RKO (cell line): ENCODE measurements at regions not wholly inside any gene's neighbourhood (a gene's known extent, or its start where the extent isn't known, plus 50 kb on each side); places are given as distances from the start of the nearest gene placed in this dataset.
"Not testable (repeated sequence)": the region's sequence is repeated elsewhere in the genome, so short reads cannot be mapped to it uniquely, and the experiment has no call there.

Source experiments
- DNase-seq: peaks from one replicate; pipeline ENCODE4 v3.0.0-alpha.2; 2016; ENCODE audit warnings: low spot score

DNA sequence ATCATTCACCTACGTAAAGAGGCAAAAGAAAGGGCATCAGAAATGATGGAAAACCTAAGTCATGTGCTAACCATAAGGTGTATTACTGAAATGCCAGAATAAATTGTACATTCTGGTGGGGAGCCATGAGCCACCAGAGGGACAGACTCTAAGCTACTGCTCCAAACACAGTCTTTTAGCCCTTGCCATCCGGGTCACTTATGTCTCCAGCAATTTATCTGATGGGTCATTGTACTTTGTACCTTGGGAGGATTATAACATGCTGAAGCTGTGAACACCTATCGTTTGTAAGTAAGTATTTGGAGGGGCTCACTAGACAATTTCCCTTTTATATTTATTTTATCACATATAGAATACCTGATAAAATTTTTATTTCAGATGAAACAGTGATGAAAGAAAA lies 495.1 kb downstream of the KIF4B start:
- DNase-seq = no peak

DNA sequence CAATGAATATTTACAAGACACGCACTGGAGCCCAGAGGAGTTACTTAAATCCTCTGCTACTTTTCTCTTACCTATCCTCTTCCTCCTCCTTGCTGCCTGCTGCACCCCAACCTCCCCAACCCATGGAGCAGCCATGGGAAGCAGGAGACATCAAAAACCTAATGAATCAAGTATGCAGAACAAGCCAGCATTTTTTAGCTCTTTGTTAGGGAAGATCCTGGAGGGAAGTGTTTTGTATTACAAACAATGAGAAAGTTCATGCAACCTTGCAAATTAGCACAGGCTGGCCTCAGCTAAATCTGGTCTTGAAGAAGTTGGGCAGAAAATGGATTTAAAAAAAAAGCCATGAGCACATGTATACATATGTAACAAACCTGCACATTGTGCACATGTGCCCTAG lies 498.8 kb downstream of the KIF4B start:
- no peak for DNase-seq

DNA sequence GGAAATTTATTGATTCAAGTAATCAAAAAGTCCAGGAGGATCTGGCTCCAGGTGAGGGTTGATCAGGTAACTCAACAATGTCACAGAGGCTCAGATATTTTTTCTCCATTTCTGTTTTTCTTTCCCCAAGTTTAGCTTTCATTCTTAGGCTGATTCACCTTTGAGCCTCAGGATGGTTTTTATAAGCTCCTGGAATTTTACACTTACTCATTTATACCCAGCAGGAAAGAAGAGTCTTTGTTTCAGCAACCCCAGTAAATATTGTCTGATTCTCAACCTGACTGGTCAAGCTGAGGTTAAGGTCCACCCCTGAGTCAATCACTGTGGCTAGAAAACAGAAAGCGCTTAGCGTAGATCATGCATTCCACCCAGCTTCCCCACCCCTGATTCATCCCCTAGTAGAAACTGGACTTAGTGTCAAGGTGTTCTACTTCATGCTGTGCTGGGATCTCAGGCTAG lies 500.6 kb downstream of the KIF4B start:
- no peak for DNase-seq

DNA sequence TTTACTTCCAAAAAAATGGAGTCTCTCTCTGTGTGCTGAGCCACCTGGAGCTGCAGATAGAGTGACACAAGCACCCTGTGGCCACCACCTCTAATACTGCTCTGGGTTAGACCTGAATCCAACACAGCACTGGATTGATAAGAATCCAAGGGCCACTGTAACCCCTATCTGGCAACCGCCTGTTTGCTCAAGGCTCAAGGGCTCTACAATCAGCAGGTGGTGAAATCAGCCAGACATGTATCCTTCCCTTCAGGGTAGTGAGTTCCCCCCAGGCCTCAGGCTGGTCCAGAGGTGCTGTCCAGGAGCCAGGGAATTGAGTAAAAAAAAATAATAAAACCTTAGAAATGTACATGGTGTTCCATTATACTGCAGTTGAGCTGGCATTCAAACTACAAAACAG lies 509.0 kb downstream of the KIF4B start:
- DNase-seq = no peak

DNA sequence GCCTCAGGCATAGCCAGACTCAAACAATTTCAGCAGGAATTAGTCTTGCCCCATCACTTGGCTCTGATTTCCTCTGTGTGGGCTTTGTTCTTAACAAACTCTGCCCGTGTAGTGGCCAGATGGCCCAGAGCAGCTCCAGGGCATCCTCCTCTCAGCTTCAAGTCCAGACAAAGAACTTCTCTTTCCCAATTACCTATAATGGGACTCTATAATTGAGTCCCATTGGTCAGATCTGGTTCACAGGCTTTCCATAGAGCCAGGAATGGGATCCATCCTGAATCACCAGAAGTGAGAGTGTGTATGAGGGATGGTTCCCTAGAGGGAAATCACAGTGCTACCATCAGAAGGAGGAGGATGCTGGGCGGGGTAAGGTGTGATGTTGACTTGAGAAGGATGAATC lies 515.8 kb downstream of the KIF4B start:
- DNase-seq = no peak

DNA sequence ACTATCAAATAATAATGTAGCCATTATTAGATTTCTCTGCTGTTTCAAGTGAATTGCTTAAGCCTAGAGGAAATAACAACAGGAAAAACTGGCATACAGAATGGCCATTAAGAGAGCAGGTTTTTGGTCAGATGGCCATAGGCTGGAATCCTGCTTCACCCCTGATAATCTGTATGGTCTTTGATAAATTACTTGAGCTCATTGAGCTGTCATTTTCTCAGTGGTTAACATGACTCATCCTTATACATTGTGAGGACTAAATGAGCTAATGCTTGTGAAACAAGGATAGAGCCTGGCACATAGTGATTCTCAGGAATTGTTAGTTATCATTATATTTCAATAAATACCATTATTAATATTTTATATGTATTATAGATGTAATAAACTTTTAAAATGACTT lies 516.5 kb downstream of the KIF4B start:
- peak; percentile 21 for DNase-seq

DNA sequence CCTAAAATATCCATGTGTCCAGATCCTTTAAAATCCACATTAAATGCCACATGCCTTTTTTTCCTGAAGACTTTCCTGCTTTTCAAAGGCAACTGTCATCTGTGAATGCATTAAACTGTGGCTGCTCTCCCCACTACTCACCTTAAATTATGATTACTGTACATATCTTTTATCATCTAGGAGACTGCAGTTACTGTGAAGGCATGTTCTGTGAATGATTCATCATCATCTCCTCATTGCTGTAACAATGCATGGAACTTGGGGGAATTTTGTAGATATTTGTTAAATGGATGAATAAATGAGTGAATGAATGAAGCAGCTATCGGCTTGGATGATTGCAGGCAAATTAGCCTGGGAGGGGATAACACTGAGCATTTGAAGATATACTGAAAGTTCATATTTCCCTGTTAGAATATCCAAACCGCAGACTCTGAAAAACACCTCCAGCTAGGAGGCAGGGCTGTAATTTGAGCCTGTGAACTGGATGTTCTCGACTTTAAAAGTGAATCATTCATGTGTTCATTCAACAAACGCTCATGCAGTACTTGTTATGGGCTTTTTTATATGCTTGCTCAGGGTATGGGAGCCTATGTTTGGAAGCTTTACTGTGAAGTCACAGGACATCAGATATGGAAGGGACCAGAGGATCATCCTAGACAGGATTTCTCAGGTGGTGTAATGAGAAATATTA lies 519.2 kb downstream of the KIF4B start:
- DNase-seq = no peak

DNA sequence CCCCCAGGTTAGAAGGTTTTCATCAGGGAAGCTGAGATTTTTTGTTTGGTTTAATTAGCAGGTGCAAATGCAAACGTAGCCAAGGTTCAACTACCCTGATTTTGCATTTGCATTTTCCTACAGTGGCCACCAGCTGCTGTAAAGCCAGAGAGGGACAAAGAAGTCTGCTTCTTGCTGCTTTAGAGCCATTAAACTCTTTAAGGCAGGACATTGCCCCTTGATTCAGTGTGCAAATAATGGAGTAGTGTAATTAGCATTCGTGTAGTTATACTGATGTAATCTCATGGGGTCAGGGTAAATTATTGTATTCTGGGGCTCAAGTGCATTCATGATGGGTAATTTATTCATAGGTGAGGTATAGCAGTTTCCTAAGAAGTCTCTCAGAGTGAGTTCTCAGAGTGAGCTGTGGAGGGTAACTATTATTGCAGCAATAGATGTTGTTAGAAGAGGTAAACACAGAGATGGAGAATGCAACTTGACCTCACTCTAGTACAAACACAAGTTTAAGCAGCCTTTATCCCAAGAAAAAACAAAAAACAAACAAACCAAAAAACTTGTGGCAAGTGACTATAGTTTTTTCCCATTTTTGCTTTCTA lies 526.5 kb downstream of the KIF4B start:
- no peak for DNase-seq

DNA sequence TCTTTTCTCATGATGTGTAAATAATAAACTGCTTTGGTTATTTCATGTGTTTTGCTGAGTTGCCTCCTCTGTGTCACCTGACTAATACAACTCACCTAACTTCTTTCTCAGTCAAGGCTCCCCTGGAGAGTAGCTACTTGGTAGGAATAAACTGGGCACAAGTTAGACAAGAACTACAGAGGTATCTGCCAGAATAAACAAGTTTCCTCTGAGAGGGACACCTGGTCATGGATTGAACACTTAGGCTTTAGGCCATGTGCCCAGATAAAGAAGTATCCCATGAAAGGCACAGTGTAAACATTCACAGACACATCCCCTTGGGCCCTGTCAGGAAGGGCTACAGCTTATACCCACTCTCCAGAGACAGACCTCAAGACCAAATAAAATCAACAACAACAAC lies 532.5 kb downstream of the KIF4B start:
- no peak for DNase-seq

DNA sequence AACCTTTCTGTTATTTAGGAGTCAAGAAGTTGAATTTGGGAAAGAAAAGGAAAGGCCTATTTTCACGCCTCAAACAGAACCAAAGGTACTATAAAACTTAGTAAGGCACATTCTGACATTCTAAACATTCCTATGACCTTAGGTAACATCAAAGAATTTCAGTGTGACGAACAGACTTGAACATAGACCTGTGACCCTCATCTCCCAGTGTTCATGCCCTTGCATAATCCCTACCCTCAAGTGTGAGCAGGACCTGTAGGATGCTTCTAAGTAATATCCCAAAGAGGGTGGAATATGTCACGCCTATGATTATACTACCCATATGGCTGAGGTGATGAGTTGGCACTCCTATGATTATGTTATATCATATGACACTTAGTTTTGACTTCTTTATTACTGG lies 540.9 kb downstream of the KIF4B start:
- DNase-seq = no peak

DNA sequence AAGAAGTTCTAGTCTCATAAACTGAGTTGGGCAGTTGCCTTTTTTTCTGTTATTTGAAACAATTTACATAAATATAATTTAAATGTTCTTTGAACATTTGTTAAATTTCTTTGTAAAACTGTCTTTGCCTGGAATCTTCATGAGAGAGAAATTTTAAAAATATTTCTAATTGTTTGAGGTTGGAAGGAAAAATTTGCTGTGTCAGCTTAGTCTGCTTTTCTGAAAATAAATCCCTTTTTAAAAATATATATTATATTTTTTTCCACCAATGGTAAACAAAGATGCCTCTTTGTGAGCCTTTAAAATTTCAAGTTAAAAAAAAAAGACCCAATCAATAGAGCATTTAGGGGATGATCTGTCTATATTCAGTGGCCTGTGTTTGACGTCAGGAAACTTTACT lies 542.7 kb downstream of the KIF4B start:
- DNase-seq = no peak

DNA sequence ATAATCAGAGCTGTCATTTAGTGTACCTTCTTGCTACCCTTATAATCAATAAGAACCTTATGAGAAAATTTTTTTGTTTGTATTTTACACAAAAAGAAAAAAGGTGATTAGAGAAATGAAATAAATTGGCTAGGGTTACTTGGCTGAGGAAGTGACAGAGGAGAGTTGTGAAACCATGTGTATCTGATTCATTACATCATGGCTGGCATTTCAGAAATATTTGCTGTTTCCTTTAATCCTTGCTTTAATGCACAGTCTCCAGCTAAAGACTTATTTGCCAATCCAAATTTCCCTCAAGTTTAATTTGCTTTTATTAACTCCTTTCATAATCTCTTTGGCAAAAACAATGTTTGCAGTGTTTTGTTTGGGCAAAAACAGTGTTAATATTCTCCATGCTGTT lies 543.1 kb downstream of the KIF4B start:
- DNase-seq = no peak

DNA sequence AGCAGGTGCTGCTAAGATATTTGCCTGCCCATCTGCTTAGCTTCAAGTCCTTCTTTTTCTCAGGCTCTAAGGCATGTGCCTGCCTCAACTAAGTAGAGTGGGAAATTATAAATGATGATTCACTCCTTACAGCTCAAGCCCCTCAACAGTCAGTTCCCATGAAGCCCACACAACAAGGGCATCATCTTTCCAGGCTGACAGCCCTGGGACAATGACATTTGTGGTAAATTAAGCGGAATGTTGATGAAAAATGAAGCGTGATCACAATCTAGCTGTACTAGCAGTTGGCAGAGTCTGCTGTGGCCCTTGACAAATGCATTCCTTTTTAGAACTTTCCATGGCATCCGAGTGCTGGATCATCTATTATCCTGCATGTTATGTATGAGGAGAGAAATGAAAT lies 548.6 kb downstream of the KIF4B start:
- DNase-seq = no peak

DNA sequence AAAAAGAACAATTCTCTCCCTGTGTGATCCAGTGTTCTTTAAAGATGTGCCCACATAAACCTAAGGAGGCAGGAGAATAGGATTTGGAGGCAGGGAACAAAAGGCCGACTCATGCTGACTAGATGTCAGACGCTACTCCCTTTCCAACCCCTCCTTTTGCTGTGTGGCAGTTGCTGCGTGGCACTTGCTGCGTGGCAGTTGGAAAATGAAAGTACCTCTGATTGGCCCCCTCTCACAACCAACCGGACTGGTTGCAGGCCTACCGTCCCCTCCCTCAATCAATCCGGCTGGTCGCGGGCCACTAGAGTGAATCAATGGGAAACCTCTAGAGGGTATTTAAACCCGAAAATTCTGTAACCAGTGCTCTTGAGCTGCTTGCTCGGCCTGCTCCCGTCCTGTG lies 551.0 kb downstream of the KIF4B start:
- DNase-seq = no peak

DNA sequence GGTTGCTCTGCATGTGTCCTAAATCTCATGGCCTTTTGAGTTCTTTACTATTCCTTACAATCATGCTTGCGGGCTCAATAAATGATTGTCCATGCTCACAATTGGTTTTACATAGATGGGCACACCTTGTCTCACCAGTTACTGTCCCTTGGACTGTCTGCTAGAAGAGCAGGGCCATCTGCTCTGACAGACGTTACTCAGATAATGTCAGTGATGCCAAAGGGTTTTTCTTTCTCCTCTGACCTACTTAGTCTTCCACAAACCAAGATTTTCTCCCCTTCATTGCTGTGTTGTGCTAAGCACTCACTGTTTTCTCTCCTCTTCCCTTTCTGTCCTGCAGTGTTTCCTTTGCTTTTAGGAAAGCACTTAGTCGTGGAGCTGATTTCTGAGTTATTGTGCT lies 562.3 kb downstream of the KIF4B start:
- DNase-seq = no peak

DNA sequence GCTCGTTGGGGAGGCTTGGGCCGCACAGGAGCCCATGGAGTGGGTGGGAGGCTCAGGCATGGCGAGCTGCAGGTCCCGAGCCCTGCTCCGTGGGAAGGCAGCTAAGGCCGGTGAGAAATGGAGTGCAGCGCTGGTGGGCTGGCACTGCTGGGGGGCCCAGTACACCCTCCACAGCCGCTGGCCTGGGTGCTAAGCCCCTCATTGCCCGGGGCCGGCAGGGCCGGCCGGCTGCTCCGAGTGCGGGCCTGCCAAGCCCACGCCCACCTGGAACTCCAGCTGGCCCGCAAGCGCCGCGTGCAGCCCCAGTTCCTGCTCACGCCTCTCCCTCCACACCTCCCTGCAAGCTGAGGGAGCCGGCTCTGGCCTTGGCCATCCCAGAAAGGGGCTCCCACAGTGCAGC lies 573.3 kb downstream of the KIF4B start:
- DNase-seq = not testable (repeated sequence)

DNA sequence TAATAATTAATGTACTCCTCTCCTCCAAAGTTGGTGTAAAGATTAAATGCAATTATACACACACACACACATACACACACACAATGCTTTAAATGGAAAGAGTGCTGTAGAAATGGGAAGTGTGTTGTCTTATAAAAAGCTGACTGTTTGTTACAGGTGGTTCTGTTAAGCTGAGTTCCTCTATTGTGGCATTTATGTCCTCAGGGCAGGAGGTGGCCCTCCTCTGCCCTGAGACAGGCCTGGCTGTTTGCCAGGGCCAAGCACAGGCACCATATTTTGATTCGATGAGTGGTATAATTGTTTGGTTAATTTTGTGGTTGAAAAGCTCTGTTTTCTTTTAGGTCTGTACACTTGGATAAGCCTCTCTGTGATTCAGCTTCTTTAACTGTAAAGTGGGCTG lies 573.9 kb downstream of the KIF4B start:
- DNase-seq = no peak

DNA sequence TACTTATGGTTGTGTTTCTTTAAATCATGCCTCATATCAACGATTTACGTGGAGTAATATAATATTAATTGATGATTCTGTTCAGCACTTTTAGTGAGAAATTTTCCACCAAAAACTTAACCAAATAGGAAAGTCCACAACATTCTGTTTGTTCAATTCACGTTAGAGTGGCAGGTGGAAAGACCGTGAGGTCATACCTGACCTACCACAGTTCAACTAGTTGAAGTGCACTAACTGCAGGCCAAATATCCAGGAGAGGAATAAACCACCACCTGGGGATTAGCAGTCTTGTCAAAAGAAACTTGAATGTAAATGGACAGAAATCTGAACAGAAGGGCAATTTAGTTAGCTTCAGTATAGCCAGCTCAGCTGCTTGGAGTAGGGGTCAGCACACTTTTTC lies 577.7 kb downstream of the KIF4B start:
- no peak for DNase-seq

DNA sequence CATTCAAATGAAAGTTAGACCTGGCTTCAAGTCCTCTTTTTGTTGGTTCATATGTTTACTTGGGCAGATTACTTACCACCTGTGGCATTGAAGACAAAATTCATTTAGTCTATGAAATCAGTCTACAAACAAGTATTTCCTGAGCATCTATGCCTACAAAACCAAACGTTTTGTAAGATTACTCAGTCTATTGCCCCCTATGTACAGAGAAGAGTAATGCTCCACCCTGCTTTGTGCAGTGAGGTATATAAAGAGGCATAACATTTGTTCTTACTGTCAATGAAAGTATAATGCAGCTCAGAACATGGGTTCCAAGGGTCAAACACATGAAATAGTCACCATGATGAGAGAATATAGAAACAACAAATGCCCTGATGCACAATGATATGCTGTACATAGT lies 580.7 kb downstream of the KIF4B start:
- no peak for DNase-seq

DNA sequence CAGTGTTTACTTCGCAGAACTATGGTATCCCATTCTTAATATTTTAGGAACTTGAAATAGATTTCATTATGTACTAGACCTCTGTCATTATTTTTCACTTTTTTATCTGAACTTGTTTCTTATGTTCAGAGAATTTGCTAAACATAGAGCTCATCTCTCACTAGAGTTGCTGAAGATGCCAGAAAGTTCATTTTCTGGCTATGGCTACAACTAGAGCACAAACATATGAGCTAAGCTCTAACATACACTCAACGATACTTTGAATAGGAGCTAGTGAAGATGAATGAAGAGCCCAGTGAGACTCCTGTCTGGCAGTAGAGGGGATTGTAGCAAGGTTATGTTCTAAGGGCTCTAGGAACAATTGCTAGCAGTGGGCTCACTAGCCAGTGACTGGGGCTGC lies 582.2 kb downstream of the KIF4B start:
- no peak for DNase-seq

DNA sequence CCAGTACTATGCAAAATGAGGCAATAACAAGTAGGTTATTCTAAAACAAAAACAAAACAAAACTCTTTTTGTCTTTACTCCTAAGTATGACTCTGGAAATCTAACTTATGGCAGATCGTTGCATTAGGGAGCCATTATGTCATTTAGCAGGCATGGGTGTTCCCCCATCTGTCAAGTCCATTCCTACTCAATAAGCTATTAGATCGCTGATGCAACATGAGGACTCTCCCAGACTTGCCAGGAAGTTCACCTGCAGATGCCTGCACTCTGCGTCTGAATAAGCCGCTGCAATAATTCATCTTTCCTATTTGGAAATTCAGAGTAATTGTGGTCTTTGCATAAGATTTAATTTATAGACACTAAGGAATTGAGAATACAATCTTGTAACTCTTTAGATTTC lies 585.0 kb downstream of the KIF4B start:
- DNase-seq = no peak

DNA sequence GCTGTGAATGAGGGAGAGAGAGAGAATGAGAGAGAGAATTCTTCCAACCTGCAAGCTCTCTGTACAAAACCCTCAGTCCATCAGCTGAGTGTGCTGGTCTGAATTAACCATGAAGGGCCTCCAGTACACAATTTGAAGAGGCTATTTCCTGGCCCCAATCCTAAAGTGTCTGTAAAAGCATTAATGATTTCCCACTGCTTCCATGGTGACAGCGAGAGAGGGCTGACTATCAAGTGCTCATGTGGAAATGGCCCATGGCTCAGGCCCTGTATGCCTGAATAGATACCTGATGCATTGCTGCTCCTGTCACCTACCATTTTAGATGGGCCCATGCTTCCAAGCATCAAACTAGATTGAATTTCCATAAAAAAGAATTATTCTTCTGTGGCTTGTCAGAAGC lies 592.4 kb downstream of the KIF4B start:
- no peak for DNase-seq

DNA sequence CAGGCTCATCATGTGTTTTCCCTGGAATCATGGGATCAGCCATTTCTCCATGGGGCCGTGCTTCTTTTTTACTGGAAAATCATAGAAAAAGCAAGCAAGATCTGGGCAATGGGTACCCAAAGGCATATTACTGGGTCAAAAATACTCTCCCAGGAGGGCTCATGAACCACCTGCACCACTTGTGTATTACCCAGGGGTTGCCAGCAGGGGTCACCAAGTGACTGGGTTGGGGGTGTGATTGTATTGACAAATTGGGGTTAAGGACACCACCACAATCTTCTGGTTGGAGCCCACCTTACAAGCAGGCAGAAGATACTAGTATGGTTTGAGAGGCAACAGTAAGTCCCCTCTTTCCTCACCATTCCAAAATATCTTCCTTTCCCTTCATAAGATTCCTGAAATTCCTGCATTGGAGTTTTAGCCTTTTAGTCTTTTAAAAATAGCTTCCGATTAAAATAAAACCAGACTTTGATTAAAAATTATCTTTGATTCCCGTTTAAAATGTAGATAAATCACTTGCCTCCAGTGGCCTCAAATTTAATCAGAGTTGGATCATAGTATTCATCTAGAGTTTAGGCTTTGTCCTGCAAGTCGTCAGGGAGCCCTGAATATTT lies 603.3 kb downstream of the KIF4B start:
- DNase-seq = peak; percentile 19

DNA sequence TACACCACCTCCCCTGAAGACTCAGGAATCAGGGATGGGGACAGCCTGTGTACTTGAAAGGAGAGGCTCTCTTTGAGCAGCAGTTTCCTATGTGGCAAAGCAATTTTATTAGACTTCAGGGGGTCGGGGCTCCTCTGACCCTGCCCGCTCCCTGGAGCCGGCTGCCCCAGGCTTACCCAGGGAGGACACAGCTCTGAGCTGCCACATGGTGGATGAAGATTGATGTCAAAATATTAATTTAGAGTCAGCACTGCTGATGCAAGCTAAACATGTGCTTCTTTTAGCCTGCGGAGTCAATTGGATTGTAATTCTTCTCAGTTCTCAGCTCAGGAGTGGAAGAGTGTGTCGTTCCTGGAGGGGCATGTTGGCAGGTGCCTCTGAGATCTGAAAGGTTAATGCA lies 606.1 kb downstream of the KIF4B start:
- no peak for DNase-seq
